ENCODE measurements at regions not wholly inside any gene's neighbourhood (a gene's known extent, or its start where the extent isn't known, plus 50 kb on each side); places are given as distances from the start of the nearest gene placed in this dataset.

- H3K36me3 ChIP-seq = no peaks in the 10 kb centered on the region
- H3K9me3 ChIP-seq (ENCODE audit: low read depth) = no peaks in the 10 kb centered on the region
- H3K27me3 ChIP-seq = no peaks in the 10 kb centered on the region
- H3K27ac ChIP-seq = no peak overlapping the region
- H3K4me1 ChIP-seq (ENCODE audit: low read depth) = no peaks in the 10 kb centered on the region
- TF ChIP-seq CTCF (IDR thresholded peaks at IDR 0.05; ENCODE audit: low read depth, low read length) = no peak
- no peak overlapping the region for H3K4me3 ChIP-seq
- DNase-seq (ENCODE audit: low read depth in 1 of 2, low spot score in 1 of 2) = no peak
Measured at GRCh38 chr3:87046241-87046640, 55.3 kb upstream of the VGLL3 start.

DNA sequence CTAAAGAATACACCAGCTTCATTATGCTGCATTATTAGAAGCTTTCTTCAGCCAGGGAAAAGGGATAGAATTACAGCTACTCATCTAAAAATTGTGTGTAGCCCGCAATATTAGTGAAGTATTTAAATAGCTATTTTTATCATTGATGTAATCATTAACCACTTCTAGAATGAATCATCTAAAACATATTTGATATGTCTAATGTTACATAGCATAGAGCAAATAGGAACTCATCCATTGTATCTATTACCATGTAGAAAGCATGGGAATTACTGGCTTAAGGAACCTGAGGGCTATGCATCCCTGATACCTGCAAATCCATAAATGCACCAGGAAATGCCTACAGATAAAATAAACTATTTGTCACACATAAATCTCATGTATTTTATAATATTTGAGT, 54.5 kb upstream of the VGLL3 start:
- H3K4me3 ChIP-seq = no peak overlapping the region
- no peak overlapping the region for H3K27ac ChIP-seq
- TF ChIP-seq CTCF (IDR thresholded peaks at IDR 0.05; ENCODE audit: low read depth, low read length) = no peak
- DNase-seq (ENCODE audit: low read depth in 1 of 2, low spot score in 1 of 2) = no peak
- H3K36me3 ChIP-seq = no peaks in the 10 kb centered on the region
- no peaks in the 10 kb centered on the region for H3K9me3 ChIP-seq (ENCODE audit: low read depth)
- H3K4me1 ChIP-seq (ENCODE audit: low read depth) = no peaks in the 10 kb centered on the region
- H3K27me3 ChIP-seq = no peaks in the 10 kb centered on the region

- TF ChIP-seq CTCF (IDR thresholded peaks at IDR 0.05; ENCODE audit: low read depth, low read length) = no peak
Measured at GRCh38 chr3:87044846-87045245, 53.9 kb upstream of the VGLL3 start.

GRCh38 chr3:87044409-87044808, 53.5 kb upstream of the VGLL3 start:
- H3K4me1 ChIP-seq (ENCODE audit: low read depth) = no peaks in the 10 kb centered on the region
- no peaks in the 10 kb centered on the region for H3K36me3 ChIP-seq
- TF ChIP-seq CTCF (IDR thresholded peaks at IDR 0.05; ENCODE audit: low read depth, low read length) = no peak
- DNase-seq (ENCODE audit: low read depth in 1 of 2, low spot score in 1 of 2) = no peak
- no peak overlapping the region for H3K4me3 ChIP-seq
- H3K9me3 ChIP-seq (ENCODE audit: low read depth) = no peaks in the 10 kb centered on the region
- no peaks in the 10 kb centered on the region for H3K27me3 ChIP-seq
- no peak overlapping the region for H3K27ac ChIP-seq

More at GRCh38 chr3:87044846-87045245, 53.9 kb upstream of the VGLL3 start:
- no peaks in the 10 kb centered on the region for H3K9me3 ChIP-seq (ENCODE audit: low read depth)
- H3K4me1 ChIP-seq (ENCODE audit: low read depth) = no peaks in the 10 kb centered on the region
- no peak overlapping the region for H3K27ac ChIP-seq
- H3K4me3 ChIP-seq = no peak overlapping the region
- no peaks in the 10 kb centered on the region for H3K36me3 ChIP-seq
- DNase-seq (ENCODE audit: low read depth in 1 of 2, low spot score in 1 of 2) = no peak
- H3K27me3 ChIP-seq = no peaks in the 10 kb centered on the region

- Histone ChIP-seq H3K4me1 (ENCODE audit: low read depth) (no peaks in the 10 kb centered on the region), H3K27ac (no peak overlapping the region), H3K36me3 (no peaks in the 10 kb centered on the region), H3K27me3 (no peaks in the 10 kb centered on the region), H3K9me3 (ENCODE audit: low read depth) (no peaks in the 10 kb centered on the region), H3K4me3 (no peak overlapping the region)
- DNase-seq (ENCODE audit: low read depth in 1 of 2, low spot score in 1 of 2) = no peak
- TF ChIP-seq CTCF (IDR thresholded peaks at IDR 0.05; ENCODE audit: low read depth, low read length) = no peak
Measured at GRCh38 chr3:87041191-87041590, 50.2 kb upstream of the VGLL3 start.

All from cardiac muscle cell (in vitro differentiated cells and primary cell).